ENCODE measurements at regions not wholly inside any gene's neighbourhood (a gene's known extent, or its start where the extent isn't known, plus 50 kb on each side); places are given as distances from the start of the nearest gene placed in this dataset.

- no peaks in the 10 kb centered on the region for H3K9me2 ChIP-seq (ENCODE audit: insufficient read depth)
- H3K9me3 ChIP-seq (ENCODE audit: insufficient read depth, low read depth), result no peaks in the 10 kb centered on the region
- ChIA-PET CTCF (no interaction called here), POLR2A (ENCODE audit: unreplicated experiment) (no interaction called here)
- no peaks in the 10 kb centered on the region for H3F3A ChIP-seq (ENCODE audit: insufficient read depth, low read depth)
- no peaks in the 10 kb centered on the region for H3K36me3 ChIP-seq (ENCODE audit: low read depth)
- peaks cover 5% of the 10 kb centered on the region; the same call in 1 of the 2 replicates for H3K27me3 ChIP-seq (ENCODE audit: insufficient read depth, low read depth)
- H3K4me1 ChIP-seq (replicated peaks; ENCODE audit: insufficient read depth), result no peaks in the 10 kb centered on the region
- intact Hi-C loops (cut with micrococcal nuclease; ENCODE audit: unreplicated experiment), result no loop called here
- H3K4me2 ChIP-seq, result no peak overlapping the region
- no peak for DNase-seq
- H4K20me1 ChIP-seq (ENCODE audit: insufficient read depth), result no peaks in the 10 kb centered on the region
- H3K79me2 ChIP-seq (ENCODE audit: low read depth), result no peaks in the 10 kb centered on the region
- no peak overlapping the region for H3K27ac ChIP-seq
- H2AFZ ChIP-seq, result no peak overlapping the region
- BruUV-seq (replicated peaks), result no TSS peak
- no peak overlapping the region for H3K4me3 ChIP-seq
- no peak for TF ChIP-seq CTCF (conservative IDR thresholded peaks at IDR 0.05)
- no peak for TF ChIP-seq EZH2 (IDR thresholded peaks at IDR 0.05; ENCODE audit: low read depth)
Measured at GRCh38 chr7:52243685-52244084, 791.7 kb upstream of the POM121L12 start.

- no peak for DNase-seq
- no peaks in the 10 kb centered on the region for H3K9me3 ChIP-seq (ENCODE audit: insufficient read depth, low read depth)
- H3K36me3 ChIP-seq (ENCODE audit: low read depth), result no peaks in the 10 kb centered on the region
- no peak overlapping the region for H3K4me2 ChIP-seq
- H3F3A ChIP-seq (ENCODE audit: insufficient read depth, low read depth), result no peaks in the 10 kb centered on the region
- no peak overlapping the region for H3K4me3 ChIP-seq
- H3K79me2 ChIP-seq (ENCODE audit: low read depth), result no peaks in the 10 kb centered on the region
- 0 out of 2 replicates have a peak, but pooled peaks cover 2% of the 10 kb centered on the region for H3K27me3 ChIP-seq (ENCODE audit: insufficient read depth, low read depth)
- CTCF ChIA-PET, result no interaction called here
- no peak overlapping the region for H3K27ac ChIP-seq
- H4K20me1 ChIP-seq (ENCODE audit: insufficient read depth), result no peaks in the 10 kb centered on the region
- intact Hi-C loops (cut with micrococcal nuclease; ENCODE audit: unreplicated experiment), result no loop called here
- TF ChIP-seq EZH2 (IDR thresholded peaks at IDR 0.05; ENCODE audit: low read depth), result no peak
- TF ChIP-seq CTCF (conservative IDR thresholded peaks at IDR 0.05), result no peak
- BruUV-seq (replicated peaks), result no TSS peak
- H3K9me2 ChIP-seq (ENCODE audit: insufficient read depth), result no peaks in the 10 kb centered on the region
- H2AFZ ChIP-seq, result no peak overlapping the region
- POLR2A ChIA-PET (ENCODE audit: unreplicated experiment), result no interaction called here
- no peaks in the 10 kb centered on the region for H3K4me1 ChIP-seq (replicated peaks; ENCODE audit: insufficient read depth)
Measured at GRCh38 chr7:52233248-52233647, 802.2 kb upstream of the POM121L12 start.

- Histone ChIP-seq H4K20me1 (ENCODE audit: insufficient read depth) (no peaks in the 10 kb centered on the region), H3K9me2 (ENCODE audit: insufficient read depth) (no peaks in the 10 kb centered on the region), H3K79me2 (ENCODE audit: low read depth) (no peaks in the 10 kb centered on the region), H3K4me1 (replicated peaks; ENCODE audit: insufficient read depth) (no peaks in the 10 kb centered on the region), H3K9me3 (ENCODE audit: insufficient read depth, low read depth) (no peaks in the 10 kb centered on the region), H3K27ac (no peak overlapping the region), H3K4me2 (no peak overlapping the region), H3K4me3 (no peak overlapping the region), H3K36me3 (ENCODE audit: low read depth) (no peaks in the 10 kb centered on the region), H3K27me3 (ENCODE audit: insufficient read depth, low read depth) (no peaks in the 10 kb centered on the region), H2AFZ (no peak overlapping the region), H3F3A (ENCODE audit: insufficient read depth, low read depth) (no peaks in the 10 kb centered on the region)
- intact Hi-C loops (cut with micrococcal nuclease; ENCODE audit: unreplicated experiment), result no loop called here
- TF ChIP-seq CTCF (conservative IDR thresholded peaks at IDR 0.05), result no peak
- no peak for TF ChIP-seq EZH2 (IDR thresholded peaks at IDR 0.05; ENCODE audit: low read depth)
- no TSS peak for BruUV-seq (replicated peaks)
- CTCF ChIA-PET, result no interaction called here
- POLR2A ChIA-PET (ENCODE audit: unreplicated experiment), result no interaction called here
- no peak for DNase-seq
Measured at GRCh38 chr7:52211930-52212329, 823.5 kb upstream of the POM121L12 start.
